GM23338 (cell line): ENCODE measurements at regions not wholly inside any gene's neighbourhood (a gene's known extent, or its start where the extent isn't known, plus 50 kb on each side); places are given as distances from the start of the nearest gene placed in this dataset.

ENCODE experiments used
- ATAC-seq: fragments of 200-7000 bp; cut with Tn5 transposase; 3 replicates; pipeline ENCODE4 v1.9.1; 2020
- DNase-seq: peaks from one replicate; pipeline ENCODE4 v3.0.0-alpha.2; 2015; ENCODE audit warnings: low spot score
- H2AFZ ChIP-seq: fragments of 200-600 bp; sonication (generic); 2 replicates; pipeline ENCODE4 v1.8.0; 2016; ENCODE audit warnings: antibody characterized with exemption, mild to moderate bottlenecking, moderate library complexity
- H3F3A ChIP-seq: fragments of 200-600 bp; sonication (generic); replicated peaks from 2 replicates; pipeline ENCODE4 v1.8.0; 2017; ENCODE audit warnings: antibody characterized with exemption, mixed run types, low read depth
- H3K27ac ChIP-seq: fragments of 200-600 bp; sonication (generic); 2 replicates; pipeline ENCODE4 v1.6.1; 2016; ENCODE audit warnings: low read depth
- H3K27me3 ChIP-seq: fragments of 200-600 bp; sonication (generic); 2 replicates; pipeline ENCODE4 v1.8.0; 2016; ENCODE audit warnings: mild to moderate bottlenecking, mixed run types, moderate library complexity; ENCODE audit not compliant: insufficient read depth
- H3K36me3 ChIP-seq: fragments of 200-600 bp; sonication (generic); 2 replicates; pipeline ENCODE4 v1.8.0; 2016; ENCODE audit warnings: mild to moderate bottlenecking; ENCODE audit not compliant: insufficient read depth
- H3K4me1 ChIP-seq: fragments of 200-600 bp; sonication (generic); 2 replicates; pipeline ENCODE4 v1.8.0; 2016; ENCODE audit warnings: mild to moderate bottlenecking, moderate library complexity; ENCODE audit not compliant: insufficient read depth
- H3K4me2 ChIP-seq: fragments of 200-600 bp; sonication (generic); 2 replicates; pipeline ENCODE4 v1.7.1; 2017; ENCODE audit warnings: mixed run types
- H3K4me3 ChIP-seq: fragments of 200-600 bp; sonication (generic); 2 replicates; pipeline ENCODE4 v1.6.1; 2016; ENCODE audit warnings: mixed run types
- H3K79me2 ChIP-seq: fragments of 200-600 bp; sonication (generic); replicated peaks from 2 replicates; pipeline ENCODE4 v1.8.0; 2017; ENCODE audit warnings: mild to moderate bottlenecking; ENCODE audit not compliant: insufficient read depth
- H3K9me2 ChIP-seq: fragments of 200-600 bp; sonication (generic); 2 replicates; pipeline ENCODE4 v1.8.0; 2017; ENCODE audit not compliant: insufficient read depth
- H4K20me1 ChIP-seq: fragments of 200-600 bp; sonication (generic); replicated peaks from 2 replicates; pipeline ENCODE4 v1.8.0; 2017; ENCODE audit warnings: mild to moderate bottlenecking; ENCODE audit not compliant: insufficient read depth
- H3K27ac Mint-ChIP-seq: 2 replicates; pipeline ENCODE4 v1.8.0; 2020; ENCODE audit warnings: inconsistent platforms, mild to moderate bottlenecking, moderate library complexity, mixed read lengths
- H3K27me3 Mint-ChIP-seq: 3 replicates; pipeline ENCODE4 v1.8.0; 2022; ENCODE audit warnings: low read depth, mild to moderate bottlenecking, moderate library complexity, mixed read lengths, inconsistent platforms; ENCODE audit not compliant: insufficient read depth, poor library complexity
- H3K36me3 Mint-ChIP-seq: 3 replicates; pipeline ENCODE4 v1.8.0; 2021; ENCODE audit warnings: low read depth, mild to moderate bottlenecking, inconsistent platforms, moderate library complexity, mixed read lengths
- H3K4me1 Mint-ChIP-seq: 3 replicates; pipeline ENCODE4 v1.8.0; 2020; ENCODE audit warnings: mild to moderate bottlenecking, inconsistent platforms, mixed read lengths
- H3K4me3 Mint-ChIP-seq: 3 replicates; pipeline ENCODE4 v1.8.0; 2021; ENCODE audit warnings: moderate library complexity, mild to moderate bottlenecking, inconsistent platforms, mixed read lengths
- H3K9me3 Mint-ChIP-seq: 3 replicates; pipeline ENCODE4 v1.8.0; 2020; ENCODE audit warnings: moderate library complexity, mild to moderate bottlenecking, inconsistent platforms, mixed read lengths
- CREB1 ChIP-seq: fragments of 250-450 bp; sonication (Bioruptor Pico); IDR thresholded peaks from 2 replicates; pipeline ENCODE4 v1.5.0; 2020; ENCODE audit warnings: low read depth, mild to moderate bottlenecking, moderate library complexity
- EZH2 ChIP-seq: fragments of 200-600 bp; sonication (generic); IDR thresholded peaks from one replicate; pipeline ENCODE4 v1.8.0; 2017; ENCODE audit warnings: antibody characterized with exemption, mild to moderate bottlenecking, low read depth; ENCODE audit not compliant: unreplicated experiment
- JUNB ChIP-seq: IDR thresholded peaks from one replicate; pipeline ENCODE4 v1.6.1; 2016; ENCODE audit warnings: antibody characterized with exemption; ENCODE audit not compliant: unreplicated experiment
- NANOG ChIP-seq: IDR thresholded peaks from 2 replicates; pipeline ENCODE4 v1.6.1; 2016; ENCODE audit warnings: antibody characterized with exemption, borderline replicate concordance
- POLR2AphosphoS5 ChIP-seq: IDR thresholded peaks from 2 replicates; pipeline ENCODE4 v1.6.1; 2016; ENCODE audit warnings: antibody characterized with exemption, low read depth
- STAT1 ChIP-seq: IDR thresholded peaks from one replicate; pipeline ENCODE4 v1.6.1; 2016; ENCODE audit warnings: antibody characterized with exemption; ENCODE audit not compliant: unreplicated experiment
- ZNF114 ChIP-seq: fragments of 250-450 bp; sonication (Bioruptor Pico); IDR thresholded peaks from 2 replicates; pipeline ENCODE4 v1.5.0; 2020; ENCODE audit warnings: mild to moderate bottlenecking, moderate library complexity
- ZNF462 ChIP-seq: fragments of 250-450 bp; sonication (Bioruptor Pico); IDR thresholded peaks from 2 replicates; pipeline ENCODE4 v1.5.0; 2020; ENCODE audit warnings: mild to moderate bottlenecking, moderate library complexity

GRCh38 chr6:102961902-102962301 is 1568.4 kb downstream of the GRIK2 start:
- Histone ChIP-seq H2AFZ (no peak overlapping the region), H3K4me2 (no peak overlapping the region), H3F3A (no peaks in the 10 kb centered on the region), H3K27me3 (no peaks in the 10 kb centered on the region), H3K9me2 (no peaks in the 10 kb centered on the region), H3K4me1 (no peaks in the 10 kb centered on the region), H4K20me1 (no peaks in the 10 kb centered on the region), H3K4me3 (no peak overlapping the region), H3K79me2 (no peaks in the 10 kb centered on the region), H3K36me3 (no peaks in the 10 kb centered on the region), H3K27ac (no peak overlapping the region)
- H3K27me3 Mint-ChIP-seq, result peaks cover 1% of the 10 kb centered on the region
- H3K4me3 Mint-ChIP-seq, result no peak overlapping the region
- H3K36me3 Mint-ChIP-seq, result no peaks in the 10 kb centered on the region
- H3K27ac Mint-ChIP-seq, result no peak overlapping the region
- TF ChIP-seq CREB1 (CRISPR knock-in tag) (no peak), ZNF462 (no peak)
- no peak for ATAC-seq
- H3K9me3 Mint-ChIP-seq, result no peaks in the 10 kb centered on the region
- no peaks in the 10 kb centered on the region for H3K4me1 Mint-ChIP-seq
- no peak for DNase-seq

- Histone ChIP-seq H3K27me3 (no peaks in the 10 kb centered on the region), H3K9me2 (no peaks in the 10 kb centered on the region), H4K20me1 (no peaks in the 10 kb centered on the region), H3K79me2 (no peaks in the 10 kb centered on the region), H3K27ac (no peak overlapping the region), H3K36me3 (no peaks in the 10 kb centered on the region), H3F3A (no peaks in the 10 kb centered on the region), H3K4me1 (no peaks in the 10 kb centered on the region), H3K4me3 (no peak overlapping the region), H2AFZ (no peak overlapping the region), H3K4me2 (no peak overlapping the region)
- DNase-seq, result no peak
- H3K4me1 Mint-ChIP-seq, result no peaks in the 10 kb centered on the region; the same call in 2 of the 3 replicates
- no peaks in the 10 kb centered on the region for H3K27me3 Mint-ChIP-seq
- no peak overlapping the region for H3K4me3 Mint-ChIP-seq
- H3K36me3 Mint-ChIP-seq, result no peaks in the 10 kb centered on the region
- no peak for ATAC-seq
- no peaks in the 10 kb centered on the region; the same call in 2 of the 3 replicates for H3K9me3 Mint-ChIP-seq
- H3K27ac Mint-ChIP-seq, result no peak overlapping the region
- TF ChIP-seq NANOG, result no peak
- no peak for TF ChIP-seq POLR2AphosphoS5
- no peak for TF ChIP-seq ZNF462
- no peak for TF ChIP-seq CREB1 (CRISPR knock-in tag)
- no peak for TF ChIP-seq JUNB
- TF ChIP-seq STAT1, result no peak
- no peak for TF ChIP-seq EZH2
- TF ChIP-seq ZNF114 (CRISPR knock-in tag), result no peak
These were observed 1557.5 kb downstream of the GRIK2 start for GRCh38 chr6:102950967-102951366.
